ENCODE measurements at regions not wholly inside any gene's neighbourhood (a gene's known extent, or its start where the extent isn't known, plus 50 kb on each side); places are given as distances from the start of the nearest gene placed in this dataset.

DNA sequence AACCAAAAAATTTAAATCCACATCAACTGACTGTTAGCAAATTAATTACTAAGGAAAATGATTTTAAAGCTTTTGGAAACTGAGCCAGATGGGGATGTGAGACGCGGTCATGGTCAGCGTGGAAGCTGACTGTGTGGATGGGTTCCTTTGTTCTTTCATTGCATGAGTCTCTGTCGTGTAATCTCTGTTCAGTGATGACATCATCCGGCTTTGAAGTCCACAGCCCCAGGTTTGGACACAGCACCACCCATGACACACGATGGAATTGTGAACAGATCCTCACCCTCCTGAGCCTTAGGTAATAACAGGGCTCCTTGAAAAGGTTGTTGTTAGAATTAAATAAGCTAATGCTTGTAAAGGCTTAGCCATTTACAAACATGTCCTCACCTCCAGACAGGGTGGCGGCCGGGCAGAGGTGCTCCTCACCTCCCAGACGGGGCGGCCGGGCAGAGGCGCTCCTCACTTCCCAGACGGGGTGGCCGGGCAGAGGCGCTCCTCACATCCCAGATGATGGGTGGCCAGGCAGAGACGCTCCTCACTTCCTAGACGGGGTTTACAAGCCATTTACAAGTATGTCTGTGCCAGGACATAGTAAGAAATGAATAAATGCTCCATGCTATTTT, 677.3 kb downstream of the TBC1D22A start:
- H3K9me3 ChIP-seq (ENCODE audit: control insufficient read depth, insufficient read depth, low read depth, low read length) = no peaks in the 10 kb centered on the region
- ChIA-PET POLR2A (no interaction called here), CTCF (no interaction called here)

DNA sequence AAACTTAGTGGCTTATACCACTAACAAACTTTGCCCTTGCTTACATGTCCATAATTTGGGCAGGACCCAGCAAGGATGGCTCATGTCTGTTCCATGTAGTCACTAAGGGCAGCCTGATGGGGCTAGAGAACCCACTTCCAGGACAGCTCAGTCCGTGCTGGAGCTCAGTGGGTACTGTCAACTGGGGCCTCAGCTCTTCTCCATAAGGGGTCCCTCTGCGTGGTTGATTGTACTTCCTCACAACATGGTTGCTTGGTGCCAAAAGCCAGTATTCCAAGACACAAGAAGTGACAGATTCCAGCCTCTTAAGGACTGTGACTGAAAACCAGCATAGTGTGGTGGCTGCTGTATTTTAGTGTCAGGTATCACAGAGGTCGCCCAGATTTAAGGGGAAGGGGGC, 675.2 kb downstream of the TBC1D22A start:
- no peaks in the 10 kb centered on the region for H3K9me3 ChIP-seq (ENCODE audit: control insufficient read depth, insufficient read depth, low read depth, low read length)
- no peaks in the 10 kb centered on the region for H3K4me1 ChIP-seq (ENCODE audit: control insufficient read depth, insufficient read depth, low read length)
- ChIA-PET CTCF (interaction anchor here (0.6 kb wide), 1 partner anchor 867 kb away, joined by 3 read pairs; no protein-coding TSS in a partner anchor), POLR2A (no interaction called here)
- TF ChIP-seq ZNF146 (tag by site-specific recombination; IDR thresholded peaks at IDR 0.05) (no peak), ZFP3 (tag by site-specific recombination; IDR thresholded peaks at IDR 0.05; ENCODE audit: low read depth) (no peak), ZNF660 (tag by site-specific recombination; IDR thresholded peaks at IDR 0.05) (no peak), ZNF830 (tag by site-specific recombination; IDR thresholded peaks at IDR 0.05; ENCODE audit: low read depth) (no peak), ZNF555 (tag by site-specific recombination; conservative IDR thresholded peaks at IDR 0.05) (no peak), OVOL3 (tag by site-specific recombination; IDR thresholded peaks at IDR 0.05) (no peak)
- TF ChIP-seq, protein P1, sequence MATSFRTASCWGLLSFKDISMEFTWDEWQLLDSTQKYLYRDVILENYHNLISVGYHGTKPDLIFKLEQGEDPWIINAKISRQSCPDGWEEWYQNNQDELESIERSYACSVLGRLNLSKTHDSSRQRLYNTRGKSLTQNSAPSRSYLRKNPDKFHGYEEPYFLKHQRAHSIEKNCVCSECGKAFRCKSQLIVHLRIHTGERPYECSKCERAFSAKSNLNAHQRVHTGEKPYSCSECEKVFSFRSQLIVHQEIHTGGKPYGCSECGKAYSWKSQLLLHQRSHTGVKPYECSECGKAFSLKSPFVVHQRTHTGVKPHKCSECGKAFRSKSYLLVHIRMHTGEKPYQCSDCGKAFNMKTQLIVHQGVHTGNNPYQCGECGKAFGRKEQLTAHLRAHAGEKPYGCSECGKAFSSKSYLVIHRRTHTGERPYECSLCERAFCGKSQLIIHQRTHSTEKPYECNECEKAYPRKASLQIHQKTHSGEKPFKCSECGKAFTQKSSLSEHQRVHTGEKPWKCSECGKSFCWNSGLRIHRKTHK (tag by site-specific recombination; IDR thresholded peaks at IDR 0.05) = no peak
- TF ChIP-seq, protein P2, sequence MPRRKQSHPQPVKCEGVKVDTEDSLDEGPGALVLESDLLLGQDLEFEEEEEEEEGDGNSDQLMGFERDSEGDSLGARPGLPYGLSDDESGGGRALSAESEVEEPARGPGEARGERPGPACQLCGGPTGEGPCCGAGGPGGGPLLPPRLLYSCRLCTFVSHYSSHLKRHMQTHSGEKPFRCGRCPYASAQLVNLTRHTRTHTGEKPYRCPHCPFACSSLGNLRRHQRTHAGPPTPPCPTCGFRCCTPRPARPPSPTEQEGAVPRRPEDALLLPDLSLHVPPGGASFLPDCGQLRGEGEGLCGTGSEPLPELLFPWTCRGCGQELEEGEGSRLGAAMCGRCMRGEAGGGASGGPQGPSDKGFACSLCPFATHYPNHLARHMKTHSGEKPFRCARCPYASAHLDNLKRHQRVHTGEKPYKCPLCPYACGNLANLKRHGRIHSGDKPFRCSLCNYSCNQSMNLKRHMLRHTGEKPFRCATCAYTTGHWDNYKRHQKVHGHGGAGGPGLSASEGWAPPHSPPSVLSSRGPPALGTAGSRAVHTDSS (tag by site-specific recombination; IDR thresholded peaks at IDR 0.05) = no peak
- TF ChIP-seq, protein P3, sequence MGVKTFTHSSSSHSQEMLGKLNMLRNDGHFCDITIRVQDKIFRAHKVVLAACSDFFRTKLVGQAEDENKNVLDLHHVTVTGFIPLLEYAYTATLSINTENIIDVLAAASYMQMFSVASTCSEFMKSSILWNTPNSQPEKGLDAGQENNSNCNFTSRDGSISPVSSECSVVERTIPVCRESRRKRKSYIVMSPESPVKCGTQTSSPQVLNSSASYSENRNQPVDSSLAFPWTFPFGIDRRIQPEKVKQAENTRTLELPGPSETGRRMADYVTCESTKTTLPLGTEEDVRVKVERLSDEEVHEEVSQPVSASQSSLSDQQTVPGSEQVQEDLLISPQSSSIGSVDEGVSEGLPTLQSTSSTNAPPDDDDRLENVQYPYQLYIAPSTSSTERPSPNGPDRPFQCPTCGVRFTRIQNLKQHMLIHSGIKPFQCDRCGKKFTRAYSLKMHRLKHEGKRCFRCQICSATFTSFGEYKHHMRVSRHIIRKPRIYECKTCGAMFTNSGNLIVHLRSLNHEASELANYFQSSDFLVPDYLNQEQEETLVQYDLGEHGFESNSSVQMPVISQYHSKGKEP (tag by site-specific recombination; IDR thresholded peaks at IDR 0.05) = no peak
- no peak overlapping the region for H3K27ac ChIP-seq (ENCODE audit: extremely low read depth, low read depth, low read length)
- H3K4me3 ChIP-seq (ENCODE audit: low read depth, low read length) = no peak overlapping the region
- no peaks in the 10 kb centered on the region for H3K36me3 ChIP-seq (ENCODE audit: control insufficient read depth in 2 of 2, insufficient read depth in 1 of 2, low read length in 2 of 2)

More for the DNA sequence above, 677.3 kb downstream of the TBC1D22A start:
- TF ChIP-seq, protein P3 (tag by site-specific recombination; IDR thresholded peaks at IDR 0.05) = no peak
- TF ChIP-seq SETDB1 (IDR thresholded peaks at IDR 0.05; ENCODE audit: insufficient read length, low read length) = peak; percentile 80
- Histone ChIP-seq H3K36me3 (ENCODE audit: control insufficient read depth in 2 of 2, insufficient read depth in 1 of 2, low read length in 2 of 2) (no peaks in the 10 kb centered on the region), H3K27ac (ENCODE audit: extremely low read depth, low read depth, low read length) (no peak overlapping the region), H3K4me1 (ENCODE audit: control insufficient read depth, insufficient read depth, low read length) (no peaks in the 10 kb centered on the region), H3K4me3 (ENCODE audit: low read depth, low read length) (no peak overlapping the region)

DNA sequence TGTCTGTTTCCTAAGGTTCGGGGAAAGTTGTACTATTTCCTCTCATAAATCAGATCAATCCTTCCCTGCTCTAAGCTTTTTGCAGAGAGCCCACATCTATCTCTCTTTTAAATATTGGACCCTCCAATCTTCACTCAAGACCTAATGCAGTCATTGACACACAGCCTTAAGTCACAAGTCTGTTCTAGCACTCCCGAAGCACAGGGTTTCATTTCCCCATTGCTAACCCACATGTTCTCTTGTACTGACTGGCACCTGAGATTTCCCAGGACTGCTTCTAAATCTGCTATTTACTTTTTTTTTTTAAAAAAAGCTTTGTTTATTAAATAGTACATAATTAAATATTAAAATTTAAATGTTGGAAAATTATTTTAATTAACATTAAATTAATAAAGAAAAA, 674.7 kb downstream of the TBC1D22A start:
- Histone ChIP-seq H3K27ac (ENCODE audit: extremely low read depth, low read depth, low read length) (no peak overlapping the region), H3K4me3 (ENCODE audit: low read depth, low read length) (no peak overlapping the region), H3K36me3 (ENCODE audit: control insufficient read depth in 2 of 2, insufficient read depth in 1 of 2, low read length in 2 of 2) (no peaks in the 10 kb centered on the region), H3K4me1 (ENCODE audit: control insufficient read depth, insufficient read depth, low read length) (no peaks in the 10 kb centered on the region), H3K9me3 (ENCODE audit: control insufficient read depth, insufficient read depth, low read depth, low read length) (no peaks in the 10 kb centered on the region)
- ChIA-PET CTCF (interaction anchor here (0.6 to 0.7 kb wide), 2 partner anchors 10 to 867 kb away, joined by 3 to 5 read pairs; no protein-coding TSS in a partner anchor), POLR2A (no interaction called here)
- TF ChIP-seq ZNF600 (tag by site-specific recombination; IDR thresholded peaks at IDR 0.05) = no peak
- no peak for TF ChIP-seq ZNF146 (tag by site-specific recombination; IDR thresholded peaks at IDR 0.05)
- TF ChIP-seq, protein P4, sequence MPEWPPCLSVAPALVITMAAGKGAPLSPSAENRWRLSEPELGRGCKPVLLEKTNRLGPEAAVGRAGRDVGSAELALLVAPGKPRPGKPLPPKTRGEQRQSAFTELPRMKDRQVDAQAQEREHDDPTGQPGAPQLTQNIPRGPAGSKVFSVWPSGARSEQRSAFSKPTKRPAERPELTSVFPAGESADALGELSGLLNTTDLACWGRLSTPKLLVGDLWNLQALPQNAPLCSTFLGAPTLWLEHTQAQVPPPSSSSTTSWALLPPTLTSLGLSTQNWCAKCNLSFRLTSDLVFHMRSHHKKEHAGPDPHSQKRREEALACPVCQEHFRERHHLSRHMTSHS (tag by site-specific recombination; IDR thresholded peaks at IDR 0.05) = no peak
- no peak for TF ChIP-seq ZNF184 (tag by site-specific recombination; IDR thresholded peaks at IDR 0.05)
- TF ChIP-seq ZNF561 (tag by site-specific recombination; IDR thresholded peaks at IDR 0.05; ENCODE audit: borderline replicate concordance) = no peak
- no peak for TF ChIP-seq ZNF530 (tag by site-specific recombination; IDR thresholded peaks at IDR 0.05; ENCODE audit: low read depth)
- TF ChIP-seq HOXA7 (CRISPR knock-in tag; IDR thresholded peaks at IDR 0.05; ENCODE audit: borderline replicate concordance) = no peak
- TF ChIP-seq, protein P5, sequence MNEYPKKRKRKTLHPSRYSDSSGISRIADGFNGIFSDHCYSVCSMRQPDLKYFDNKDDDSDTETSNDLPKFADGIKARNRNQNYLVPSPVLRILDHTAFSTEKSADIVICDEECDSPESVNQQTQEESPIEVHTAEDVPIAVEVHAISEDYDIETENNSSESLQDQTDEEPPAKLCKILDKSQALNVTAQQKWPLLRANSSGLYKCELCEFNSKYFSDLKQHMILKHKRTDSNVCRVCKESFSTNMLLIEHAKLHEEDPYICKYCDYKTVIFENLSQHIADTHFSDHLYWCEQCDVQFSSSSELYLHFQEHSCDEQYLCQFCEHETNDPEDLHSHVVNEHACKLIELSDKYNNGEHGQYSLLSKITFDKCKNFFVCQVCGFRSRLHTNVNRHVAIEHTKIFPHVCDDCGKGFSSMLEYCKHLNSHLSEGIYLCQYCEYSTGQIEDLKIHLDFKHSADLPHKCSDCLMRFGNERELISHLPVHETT (tag by site-specific recombination; IDR thresholded peaks at IDR 0.05) = no peak
- no peak for TF ChIP-seq ZNF785 (tag by site-specific recombination; IDR thresholded peaks at IDR 0.05)
- TF ChIP-seq, protein P6, sequence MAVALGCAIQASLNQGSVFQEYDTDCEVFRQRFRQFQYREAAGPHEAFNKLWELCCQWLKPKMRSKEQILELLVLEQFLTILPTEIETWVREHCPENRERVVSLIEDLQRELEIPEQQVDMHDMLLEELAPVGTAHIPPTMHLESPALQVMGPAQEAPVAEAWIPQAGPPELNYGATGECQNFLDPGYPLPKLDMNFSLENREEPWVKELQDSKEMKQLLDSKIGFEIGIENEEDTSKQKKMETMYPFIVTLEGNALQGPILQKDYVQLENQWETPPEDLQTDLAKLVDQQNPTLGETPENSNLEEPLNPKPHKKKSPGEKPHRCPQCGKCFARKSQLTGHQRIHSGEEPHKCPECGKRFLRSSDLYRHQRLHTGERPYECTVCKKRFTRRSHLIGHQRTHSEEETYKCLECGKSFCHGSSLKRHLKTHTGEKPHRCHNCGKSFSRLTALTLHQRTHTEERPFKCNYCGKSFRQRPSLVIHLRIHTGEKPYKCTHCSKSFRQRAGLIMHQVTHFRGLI (tag by site-specific recombination; IDR thresholded peaks at IDR 0.05) = no peak
- no peak for TF ChIP-seq ZBTB17 (tag by site-specific recombination; IDR thresholded peaks at IDR 0.05)
- TF ChIP-seq ZNF707 (tag by site-specific recombination; IDR thresholded peaks at IDR 0.05) = no peak
